K562 (cell line): ENCODE measurements at regions not wholly inside any gene's neighbourhood (a gene's known extent, or its start where the extent isn't known, plus 50 kb on each side); places are given as distances from the start of the nearest gene placed in this dataset.

Experiments
- CTCF ChIP-seq, 3 experiments: IDR thresholded peaks in 2 of 3; conservative IDR thresholded peaks in 1 of 3; 2 replicates each; pipeline ENCODE4 v1.5.1; 2011 to 2012; ENCODE audit warnings: low read length in 3 of 3, mild to moderate bottlenecking in 3 of 3, control low read depth in 2 of 3, improper control_type of control experiment in 1 of 3, inconsistent platforms in 1 of 3, low read depth in 1 of 3, mixed read lengths in 1 of 3, moderate library complexity in 1 of 3; ENCODE audit not compliant: insufficient read depth in 2 of 3
- FOS ChIP-seq: IDR thresholded peaks from 3 replicates; pipeline ENCODE4 v1.6.1; 2011; ENCODE audit not compliant: insufficient read length; ENCODE audit errors: extremely low read depth
- GABPA ChIP-seq: fragments of 200-800 bp; sonication (Bioruptor generic); conservative IDR thresholded peaks from 2 replicates; pipeline ENCODE4 v1.6.1; 2016; ENCODE audit warnings: low read depth, missing genetic modification characterization, missing compliant biosample characterization
- MAFG ChIP-seq: fragments of 450-650 bp; conservative IDR thresholded peaks from 2 replicates; pipeline ENCODE4 v1.6.1; 2016; ENCODE audit warnings: missing genetic modification characterization, missing compliant biosample characterization
- NBN ChIP-seq: fragments of 450-650 bp; IDR thresholded peaks from 2 replicates; pipeline ENCODE4 v1.6.1; 2016; ENCODE audit warnings: low read depth, mild to moderate bottlenecking
- RAD21 ChIP-seq, 2 experiments: fragments of 250-450 bp in 1 of 2; fragments of 450-650 bp in 1 of 2; sonication (Bioruptor Pico) in 1 of 2; formaldehyde crosslinking in 1 of 2; IDR thresholded peaks in 1 of 2; conservative IDR thresholded peaks in 1 of 2; 2 replicates each; pipeline versions ENCODE4 v1.4.0 to v1.8.0; 2020 to 2022; ENCODE audit warnings: mild to moderate bottlenecking in 2 of 2, moderate library complexity in 1 of 2
- U2AF1 ChIP-seq: fragments of 200-400 bp; formaldehyde crosslinking; optimal IDR thresholded peaks from 2 replicates; pipeline ENCODE3; 2017; ENCODE audit warnings: mild to moderate bottlenecking, low read depth, low read length, moderate library complexity
- ZNF175 ChIP-seq: fragments of 200-800 bp; sonication (Bioruptor generic); IDR thresholded peaks from 2 replicates; pipeline ENCODE4 v1.6.1; 2016; ENCODE audit warnings: low read depth, mild to moderate bottlenecking, missing genetic modification characterization, missing compliant biosample characterization
- TF ChIP-seq, protein P1 (sequence below): fragments of 200-800 bp; sonication (Bioruptor generic); IDR thresholded peaks from 2 replicates; pipeline ENCODE4 v1.6.1; 2016; ENCODE audit warnings: missing genetic modification characterization, missing compliant biosample characterization
- TF ChIP-seq, protein P2 (sequence below): IDR thresholded peaks from 2 replicates; pipeline ENCODE4 v1.6.1; 2012; ENCODE audit warnings: low read depth, low read length, improper control_type of control experiment, borderline replicate concordance

GRCh38 chr15:39092354-39092753, 488.5 kb upstream of the THBS1 start:
- TF ChIP-seq MAFG (no peak), CTCF (IDR thresholded peaks at IDR 0.05 in 2 of 3, conservative IDR thresholded peaks at IDR 0.05 in 1 of 3; ENCODE audit: insufficient read depth in 2 of 3, low read depth in 1 of 3, low read length in 3 of 3) (no peak), ZNF175 (CRISPR knock-in tag) (no peak), GABPA (no peak), RAD21 (CRISPR knock-in tag; conservative IDR thresholded peaks at IDR 0.05 in 1 of 2, IDR thresholded peaks at IDR 0.05 in 1 of 2) (no peak), NBN (no peak), FOS (no peak), U2AF1 (no peak)
- TF ChIP-seq, protein P1, sequence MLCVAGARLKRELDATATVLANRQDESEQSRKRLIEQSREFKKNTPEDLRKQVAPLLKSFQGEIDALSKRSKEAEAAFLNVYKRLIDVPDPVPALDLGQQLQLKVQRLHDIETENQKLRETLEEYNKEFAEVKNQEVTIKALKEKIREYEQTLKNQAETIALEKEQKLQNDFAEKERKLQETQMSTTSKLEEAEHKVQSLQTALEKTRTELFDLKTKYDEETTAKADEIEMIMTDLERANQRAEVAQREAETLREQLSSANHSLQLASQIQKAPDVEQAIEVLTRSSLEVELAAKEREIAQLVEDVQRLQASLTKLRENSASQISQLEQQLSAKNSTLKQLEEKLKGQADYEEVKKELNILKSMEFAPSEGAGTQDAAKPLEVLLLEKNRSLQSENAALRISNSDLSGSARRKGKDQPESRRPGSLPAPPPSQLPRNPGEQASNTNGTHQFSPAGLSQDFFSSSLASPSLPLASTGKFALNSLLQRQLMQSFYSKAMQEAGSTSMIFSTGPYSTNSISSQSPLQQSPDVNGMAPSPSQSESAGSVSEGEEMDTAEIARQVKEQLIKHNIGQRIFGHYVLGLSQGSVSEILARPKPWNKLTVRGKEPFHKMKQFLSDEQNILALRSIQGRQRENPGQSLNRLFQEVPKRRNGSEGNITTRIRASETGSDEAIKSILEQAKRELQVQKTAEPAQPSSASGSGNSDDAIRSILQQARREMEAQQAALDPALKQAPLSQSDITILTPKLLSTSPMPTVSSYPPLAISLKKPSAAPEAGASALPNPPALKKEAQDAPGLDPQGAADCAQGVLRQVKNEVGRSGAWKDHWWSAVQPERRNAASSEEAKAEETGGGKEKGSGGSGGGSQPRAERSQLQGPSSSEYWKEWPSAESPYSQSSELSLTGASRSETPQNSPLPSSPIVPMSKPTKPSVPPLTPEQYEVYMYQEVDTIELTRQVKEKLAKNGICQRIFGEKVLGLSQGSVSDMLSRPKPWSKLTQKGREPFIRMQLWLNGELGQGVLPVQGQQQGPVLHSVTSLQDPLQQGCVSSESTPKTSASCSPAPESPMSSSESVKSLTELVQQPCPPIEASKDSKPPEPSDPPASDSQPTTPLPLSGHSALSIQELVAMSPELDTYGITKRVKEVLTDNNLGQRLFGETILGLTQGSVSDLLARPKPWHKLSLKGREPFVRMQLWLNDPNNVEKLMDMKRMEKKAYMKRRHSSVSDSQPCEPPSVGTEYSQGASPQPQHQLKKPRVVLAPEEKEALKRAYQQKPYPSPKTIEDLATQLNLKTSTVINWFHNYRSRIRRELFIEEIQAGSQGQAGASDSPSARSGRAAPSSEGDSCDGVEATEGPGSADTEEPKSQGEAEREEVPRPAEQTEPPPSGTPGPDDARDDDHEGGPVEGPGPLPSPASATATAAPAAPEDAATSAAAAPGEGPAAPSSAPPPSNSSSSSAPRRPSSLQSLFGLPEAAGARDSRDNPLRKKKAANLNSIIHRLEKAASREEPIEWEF (CRISPR knock-in tag): no peak
- TF ChIP-seq, protein P2, sequence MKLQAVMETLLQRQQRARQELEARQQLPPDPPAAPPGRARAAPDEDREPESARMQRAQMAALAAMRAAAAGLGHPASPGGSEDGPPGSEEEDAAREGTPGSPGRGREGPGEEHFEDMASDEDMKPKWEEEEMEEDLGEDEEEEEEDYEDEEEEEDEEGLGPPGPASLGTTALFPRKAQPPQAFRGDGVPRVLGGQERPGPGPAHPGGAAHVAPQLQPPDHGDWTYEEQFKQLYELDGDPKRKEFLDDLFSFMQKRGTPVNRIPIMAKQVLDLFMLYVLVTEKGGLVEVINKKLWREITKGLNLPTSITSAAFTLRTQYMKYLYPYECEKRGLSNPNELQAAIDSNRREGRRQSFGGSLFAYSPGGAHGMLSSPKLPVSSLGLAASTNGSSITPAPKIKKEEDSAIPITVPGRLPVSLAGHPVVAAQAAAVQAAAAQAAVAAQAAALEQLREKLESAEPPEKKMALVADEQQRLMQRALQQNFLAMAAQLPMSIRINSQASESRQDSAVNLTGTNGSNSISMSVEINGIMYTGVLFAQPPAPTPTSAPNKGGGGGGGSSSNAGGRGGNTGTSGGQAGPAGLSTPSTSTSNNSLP: no peak
